RCC 7860 (cell line): ENCODE measurements at regions not wholly inside any gene's neighbourhood (a gene's known extent, or its start where the extent isn't known, plus 50 kb on each side); places are given as distances from the start of the nearest gene placed in this dataset.
"Not testable (repeated sequence)": the region's sequence is repeated elsewhere in the genome, so short reads cannot be mapped to it uniquely, and the experiment has no call there.

ENCODE experiments used
- DNase-seq: peaks from one replicate; pipeline ENCODE4 v3.0.0-alpha.2; 2015; ENCODE audit warnings: low spot score
- FAIRE-seq: peaks from 2 replicates; lab custom pipeline; 2012; peaks lifted over from hg19 to GRCh38; lab: Jason Lieb, UNC

- DNase-seq, result no peak
- FAIRE-seq, result no peak
Observed at GRCh38 chr18:59848002-59848401, 51.8 kb upstream of the PMAIP1 start.

- FAIRE-seq, DNase-seq: not testable (repeated sequence)
Observed at GRCh38 chr18:59847491-59847846, 52.3 kb upstream of the PMAIP1 start.

- FAIRE-seq, result no peak
- peak; percentile 19 for DNase-seq
Observed at GRCh38 chr18:59846814-59847490, 52.8 kb upstream of the PMAIP1 start.

GRCh38 chr18:59842947-59843346 lies 56.8 kb upstream of the PMAIP1 start:
- DNase-seq (no peak), FAIRE-seq (no peak)

- FAIRE-seq (no peak), DNase-seq (no peak)
Observed at GRCh38 chr18:59839931-59840685, 59.7 kb upstream of the PMAIP1 start.

GRCh38 chr18:59839246-59839645 lies 60.5 kb upstream of the PMAIP1 start:
- FAIRE-seq (no peak), DNase-seq (peak; percentile 41)

- FAIRE-seq (peak; percentile 63), DNase-seq (peak; percentile 55)
Observed at GRCh38 chr18:59837586-59837985, 62.2 kb upstream of the PMAIP1 start.

- no peak for FAIRE-seq
- DNase-seq, result no peak
Observed at GRCh38 chr18:59835605-59836379, 64.0 kb upstream of the PMAIP1 start.

GRCh38 chr18:59834267-59834666 lies 65.5 kb upstream of the PMAIP1 start:
- FAIRE-seq (no peak), DNase-seq (no peak)

- DNase-seq (no peak), FAIRE-seq (no peak)
Observed at GRCh38 chr18:59833785-59834184, 66.0 kb upstream of the PMAIP1 start.

GRCh38 chr18:59823596-59824195 lies 76.1 kb upstream of the PMAIP1 start:
- FAIRE-seq (peak; percentile 65), DNase-seq (peak; percentile 64)

GRCh38 chr18:59822612-59823550 lies 76.9 kb upstream of the PMAIP1 start:
- DNase-seq, result no peak
- no peak for FAIRE-seq

GRCh38 chr18:59821983-59822382 lies 77.8 kb upstream of the PMAIP1 start:
- FAIRE-seq (no peak), DNase-seq (no peak)

- DNase-seq (no peak), FAIRE-seq (no peak)
Observed at GRCh38 chr18:59820663-59821062, 79.1 kb upstream of the PMAIP1 start.

- FAIRE-seq, result no peak
- no peak for DNase-seq
Observed at GRCh38 chr18:59818769-59819168, 81.0 kb upstream of the PMAIP1 start.

GRCh38 chr18:59814891-59815290 lies 84.9 kb upstream of the PMAIP1 start:
- DNase-seq (peak; percentile 95), FAIRE-seq (peak; percentile 96)

GRCh38 chr18:59813942-59814341 lies 85.9 kb upstream of the PMAIP1 start:
- DNase-seq (peak; percentile 31), FAIRE-seq (no peak)

- no peak for FAIRE-seq
- no peak for DNase-seq
Observed at GRCh38 chr18:59810735-59811520, 88.9 kb upstream of the PMAIP1 start.

- FAIRE-seq (peak; percentile 92), DNase-seq (peak; percentile 71)
Observed at GRCh38 chr18:59810183-59810582, 89.6 kb upstream of the PMAIP1 start.
